HepG2 (cell line): ENCODE measurements at regions not wholly inside any gene's neighbourhood (a gene's known extent, or its start where the extent isn't known, plus 50 kb on each side); places are given as distances from the start of the nearest gene placed in this dataset.

Experiments
- ATAC-seq: fragments of 200-7000 bp; cut with Tn5 transposase; 3 replicates; pipeline ENCODE4 v1.9.1; 2020; ENCODE audit warnings: mild to moderate bottlenecking, moderate library complexity
- BruUV-seq: library from RNA; stranded (reverse); fragments of 400-500 nt; replicated peaks from 2 replicates; lab custom pipeline; 2021; lab: Mats Ljungman, UMichigan
- CTCF ChIA-PET: fragments of 300-600 bp; formaldehyde crosslinking; extraction: SDS; loops from one replicate; lab custom pipeline; 2021; ENCODE audit warnings: low total read pairs, inconsistent platforms, low intra/inter-chr PET ratio; lab: Yijun Ruan, JAX
- POLR2A ChIA-PET: fragments of 350-600 bp; sonication (Branson Sonifier 250); formaldehyde crosslinking; loops from one replicate; lab custom pipeline; 2020; ENCODE audit warnings: antibody characterized with exemption, inconsistent platforms; lab: Yijun Ruan, JAX
- DNase-seq: peaks from one replicate; pipeline ENCODE4 v3.0.0-alpha.2; 2015; ENCODE audit warnings: low spot score
- FAIRE-seq: peaks from 3 replicates; lab custom pipeline; 2011; peaks lifted over from hg19 to GRCh38; lab: Jason Lieb, UNC
- H2AFZ ChIP-seq: one replicate; pipeline ENCODE4 v1.6.1; 2011; ENCODE audit warnings: low read length, inconsistent platforms
- H3K27ac ChIP-seq: fragments of 300-600 bp; 3 replicates; pipeline ENCODE4 v1.8.0; 2011; ENCODE audit warnings: mixed run types, mild to moderate bottlenecking, mixed read lengths, low read length, inconsistent platforms; ENCODE audit not compliant: insufficient read depth; ENCODE audit errors: extremely low read length
- H3K27me3 ChIP-seq, 2 experiments: fragments of 200-600 bp in 1 of 2; 2 replicates in 1 of 2; 3 replicates in 1 of 2; pipeline versions ENCODE4 v1.6.0 to v1.8.0; 2011; ENCODE audit warnings: low read length in 2 of 2, mild to moderate bottlenecking in 2 of 2, moderate library complexity in 2 of 2, inconsistent platforms in 1 of 2; ENCODE audit not compliant: insufficient read depth in 2 of 2, control insufficient read depth in 1 of 2
- H3K36me3 ChIP-seq, 2 experiments: fragments of 200-600 bp in 1 of 2; replicated peaks in 1 of 2; 2 replicates in 1 of 2; 3 replicates in 1 of 2; pipeline versions ENCODE4 v1.5.1 to v1.8.0; 2011; ENCODE audit warnings: low read length in 2 of 2, inconsistent platforms in 1 of 2; ENCODE audit not compliant: insufficient read depth in 2 of 2, control insufficient read depth in 1 of 2
- H3K4me1 ChIP-seq: 2 replicates; pipeline ENCODE4 v1.5.1; 2012; ENCODE audit warnings: low read length, inconsistent platforms; ENCODE audit not compliant: insufficient read depth
- H3K4me2 ChIP-seq: 2 replicates; pipeline ENCODE4 v1.6.0; 2011; ENCODE audit warnings: low read depth, low read length, inconsistent platforms
- H3K4me3 ChIP-seq, 3 experiments: fragments of 200-600 bp in 1 of 3; sonication (generic), shearing (Covaris generic) in 1 of 3; replicated peaks in 1 of 3; 2 replicates each; pipeline ENCODE4 v1.5.1; 2011 to 2016; ENCODE audit warnings: low read length in 3 of 3, inconsistent platforms in 2 of 3, low read depth in 2 of 3, mild to moderate bottlenecking in 2 of 3, control low read depth in 1 of 3, mixed read lengths in 1 of 3; ENCODE audit not compliant: insufficient read depth in 1 of 3
- H3K79me2 ChIP-seq: one replicate; pipeline ENCODE4 v1.6.1; 2011; ENCODE audit warnings: low read length, inconsistent platforms; ENCODE audit not compliant: insufficient read depth
- H3K9ac ChIP-seq: 2 replicates; pipeline ENCODE4 v1.6.0; 2011; ENCODE audit warnings: mild to moderate bottlenecking, low read depth, low read length, inconsistent platforms; ENCODE audit not compliant: insufficient read depth
- H3K9me3 ChIP-seq: 2 replicates; pipeline ENCODE4 v1.5.1; 2012; ENCODE audit warnings: mild to moderate bottlenecking, low read length
- H4K20me1 ChIP-seq: 2 replicates; pipeline ENCODE4 v1.6.0; 2011; ENCODE audit warnings: inconsistent platforms, mild to moderate bottlenecking, low read length, moderate library complexity; ENCODE audit not compliant: insufficient read depth
- CBX2 ChIP-seq, 2 experiments: fragments of 200-600 bp in 1 of 2; sonication (generic); formaldehyde crosslinking in 1 of 2; IDR thresholded peaks; 2 replicates each; pipeline versions ENCODE4 v1.7.0 to v1.8.1; 2018 to 2022; ENCODE audit warnings: low read depth in 2 of 2, low read length in 1 of 2, mild to moderate bottlenecking in 1 of 2, missing genetic modification reagents in 1 of 2
- CEBPG ChIP-seq: IDR thresholded peaks from 2 replicates; pipeline ENCODE4 v1.6.1; 2016
- HMGA1 ChIP-seq: sonication (generic); formaldehyde crosslinking; conservative IDR thresholded peaks from 2 replicates; pipeline ENCODE4 v1.4.0; 2020; ENCODE audit warnings: missing genetic modification reagents
- MAFF ChIP-seq: IDR thresholded peaks from 2 replicates; pipeline ENCODE4 v1.6.1; 2011; ENCODE audit warnings: low read depth, low read length, improper control_type of control experiment
- MAFK ChIP-seq, 2 experiments: IDR thresholded peaks in 1 of 2; conservative IDR thresholded peaks in 1 of 2; 2 replicates each; pipeline ENCODE4 v1.6.1; 2011; ENCODE audit warnings: improper control_type of control experiment in 2 of 2, low read length in 2 of 2
- PHF21A ChIP-seq: sonication (generic); formaldehyde crosslinking; IDR thresholded peaks from 2 replicates; pipeline ENCODE4 v1.5.0; 2020; ENCODE audit warnings: mild to moderate bottlenecking, missing genetic modification reagents
- ZBTB26 ChIP-seq: IDR thresholded peaks from 2 replicates; pipeline ENCODE4 v1.6.1; 2016; ENCODE audit warnings: missing compliant biosample characterization, missing genetic modification reagents, borderline replicate concordance
- ZNF720 ChIP-seq: sonication (generic); formaldehyde crosslinking; IDR thresholded peaks from 2 replicates; pipeline ENCODE4 v1.4.0; 2020; ENCODE audit warnings: missing genetic modification reagents
- WGBS: methylation state at CpG from one replicate; pipeline ENCODE4 v1.1.6; 2017; ENCODE audit warnings: low lambda C conversion rate; 5-methylcytosine and 5-hydroxymethylcytosine counted together
- in situ Hi-C: cut with HindIII; loops from 2 replicates; pipeline ENCODE4 v1.10.0; 2017; ENCODE audit warnings: low pct_unique_long_range_greater_than_20kb; ENCODE audit not compliant: extremely low pct_ligation_motif_present
- intact Hi-C: fragments of 100-400 bp; cut with micrococcal nuclease; formaldehyde crosslinking; loops from one replicate; pipeline ENCODE4 v1.10.0; 2022; ENCODE audit not compliant: unreplicated experiment
- TF ChIP-seq, protein P1 (sequence below): sonication (generic); formaldehyde crosslinking; IDR thresholded peaks from 2 replicates; pipeline ENCODE4 v1.5.1; 2020; ENCODE audit warnings: mild to moderate bottlenecking, moderate library complexity, missing genetic modification reagents
- TF ChIP-seq, protein P2 (sequence below): sonication (generic); formaldehyde crosslinking; IDR thresholded peaks from 2 replicates; pipeline ENCODE4 v1.8.1; 2022; ENCODE audit warnings: mild to moderate bottlenecking, missing genetic modification reagents
- TF ChIP-seq, protein P3 (sequence below): sonication (generic); formaldehyde crosslinking; IDR thresholded peaks from 2 replicates; pipeline ENCODE4 v1.4.0; 2020; ENCODE audit warnings: missing genetic modification reagents

GRCh38 chr6:141364694-141365093, 768.0 kb upstream of the GJE1 start:
- Histone ChIP-seq H3K79me2 (no peaks in the 10 kb centered on the region), H3K4me2 (no peak overlapping the region), H2AFZ (no peak overlapping the region), H4K20me1 (no peaks in the 10 kb centered on the region), H3K36me3 (no peaks in the 10 kb centered on the region), H3K9me3 (peaks cover 7% of the 10 kb centered on the region; the same call in 1 of the 2 replicates)
- 18% methylated on average over 3 of the region's 3 CpGs for WGBS
- ATAC-seq: no peak
- in situ Hi-C loops: no loop called here
- intact Hi-C loops: no loop called here
- TF ChIP-seq, protein P1, sequence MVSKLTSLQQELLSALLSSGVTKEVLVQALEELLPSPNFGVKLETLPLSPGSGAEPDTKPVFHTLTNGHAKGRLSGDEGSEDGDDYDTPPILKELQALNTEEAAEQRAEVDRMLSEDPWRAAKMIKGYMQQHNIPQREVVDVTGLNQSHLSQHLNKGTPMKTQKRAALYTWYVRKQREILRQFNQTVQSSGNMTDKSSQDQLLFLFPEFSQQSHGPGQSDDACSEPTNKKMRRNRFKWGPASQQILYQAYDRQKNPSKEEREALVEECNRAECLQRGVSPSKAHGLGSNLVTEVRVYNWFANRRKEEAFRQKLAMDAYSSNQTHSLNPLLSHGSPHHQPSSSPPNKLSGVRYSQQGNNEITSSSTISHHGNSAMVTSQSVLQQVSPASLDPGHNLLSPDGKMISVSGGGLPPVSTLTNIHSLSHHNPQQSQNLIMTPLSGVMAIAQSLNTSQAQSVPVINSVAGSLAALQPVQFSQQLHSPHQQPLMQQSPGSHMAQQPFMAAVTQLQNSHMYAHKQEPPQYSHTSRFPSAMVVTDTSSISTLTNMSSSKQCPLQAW (CRISPR knock-in tag): no peak
- TF ChIP-seq MAFK (conservative IDR thresholded peaks at IDR 0.05 in 1 of 2, IDR thresholded peaks at IDR 0.05 in 1 of 2; ENCODE audit: low read length in 2 of 2) (peak; percentile 89 to 90), PHF21A (CRISPR knock-in tag) (no peak), ZBTB26 (CRISPR knock-in tag) (no peak), MAFF (peak; percentile 80)
- TF ChIP-seq, all 625 proteins: peak for 2
- FAIRE-seq (no peak), DNase-seq (no peak)
- POLR2A ChIA-PET: no interaction called here
- Histone ChIP-seq H3K4me3 (no peak overlapping the region), H3K9ac (no peak overlapping the region), H3K27me3 (no peaks in the 10 kb centered on the region), H3K4me1 (no peaks in the 10 kb centered on the region), H3K27ac (no peak overlapping the region)
- BruUV-seq: no TSS peak
- CTCF ChIA-PET: no interaction called here

- intact Hi-C loops (no loop called here), in situ Hi-C loops (no loop called here)
- Histone ChIP-seq H4K20me1 (no peaks in the 10 kb centered on the region), H3K36me3 (no peaks in the 10 kb centered on the region), H3K4me3 (no peak overlapping the region), H3K4me1 (no peaks in the 10 kb centered on the region), H3K79me2 (no peaks in the 10 kb centered on the region), H3K27me3 (no peaks in the 10 kb centered on the region), H3K9me3 (peaks cover 4% of the 10 kb centered on the region; the same call in 1 of the 2 replicates), H3K9ac (no peak overlapping the region), H2AFZ (no peak overlapping the region), H3K4me2 (no peak overlapping the region), H3K27ac (no peak overlapping the region)
- ChIA-PET POLR2A (no interaction called here), CTCF (no interaction called here)
- FAIRE-seq: no peak
- no TSS peak for BruUV-seq
- 48% methylated on average over 2 of the region's 2 CpGs for WGBS
- no peak for DNase-seq
- no peak for ATAC-seq
- TF ChIP-seq ZNF720 (CRISPR knock-in tag) (no peak), CBX2 (IDR thresholded peaks at IDR 0.05; ENCODE audit: low read depth, low read length) (no peak), CBX2 (CRISPR knock-in tag; IDR thresholded peaks at IDR 0.05; ENCODE audit: low read depth) (no peak), HMGA1 (CRISPR knock-in tag) (no peak), CEBPG (CRISPR knock-in tag) (no peak)
- TF ChIP-seq, protein P2, sequence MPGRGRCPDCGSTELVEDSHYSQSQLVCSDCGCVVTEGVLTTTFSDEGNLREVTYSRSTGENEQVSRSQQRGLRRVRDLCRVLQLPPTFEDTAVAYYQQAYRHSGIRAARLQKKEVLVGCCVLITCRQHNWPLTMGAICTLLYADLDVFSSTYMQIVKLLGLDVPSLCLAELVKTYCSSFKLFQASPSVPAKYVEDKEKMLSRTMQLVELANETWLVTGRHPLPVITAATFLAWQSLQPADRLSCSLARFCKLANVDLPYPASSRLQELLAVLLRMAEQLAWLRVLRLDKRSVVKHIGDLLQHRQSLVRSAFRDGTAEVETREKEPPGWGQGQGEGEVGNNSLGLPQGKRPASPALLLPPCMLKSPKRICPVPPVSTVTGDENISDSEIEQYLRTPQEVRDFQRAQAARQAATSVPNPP (CRISPR knock-in tag): no peak
- TF ChIP-seq, protein P3, sequence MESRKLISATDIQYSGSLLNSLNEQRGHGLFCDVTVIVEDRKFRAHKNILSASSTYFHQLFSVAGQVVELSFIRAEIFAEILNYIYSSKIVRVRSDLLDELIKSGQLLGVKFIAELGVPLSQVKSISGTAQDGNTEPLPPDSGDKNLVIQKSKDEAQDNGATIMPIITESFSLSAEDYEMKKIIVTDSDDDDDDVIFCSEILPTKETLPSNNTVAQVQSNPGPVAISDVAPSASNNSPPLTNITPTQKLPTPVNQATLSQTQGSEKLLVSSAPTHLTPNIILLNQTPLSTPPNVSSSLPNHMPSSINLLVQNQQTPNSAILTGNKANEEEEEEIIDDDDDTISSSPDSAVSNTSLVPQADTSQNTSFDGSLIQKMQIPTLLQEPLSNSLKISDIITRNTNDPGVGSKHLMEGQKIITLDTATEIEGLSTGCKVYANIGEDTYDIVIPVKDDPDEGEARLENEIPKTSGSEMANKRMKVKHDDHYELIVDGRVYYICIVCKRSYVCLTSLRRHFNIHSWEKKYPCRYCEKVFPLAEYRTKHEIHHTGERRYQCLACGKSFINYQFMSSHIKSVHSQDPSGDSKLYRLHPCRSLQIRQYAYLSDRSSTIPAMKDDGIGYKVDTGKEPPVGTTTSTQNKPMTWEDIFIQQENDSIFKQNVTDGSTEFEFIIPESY (CRISPR knock-in tag): no peak
Measured at GRCh38 chr6:141364232-141364631, 768.5 kb upstream of the GJE1 start.
